Dendritic cell treated with granulocyte-macrophage colony-stimulating factor and Interleukin-4, amounts not matched to agents 40 ng/mL and 50 ng/mL, for 4 days (primary cell): ENCODE measurements at regions not wholly inside any gene's neighbourhood (a gene's known extent, or its start where the extent isn't known, plus 50 kb on each side); places are given as distances from the start of the nearest gene placed in this dataset.

Experiments
- H3K27ac Mint-ChIP-seq: one replicate; pipeline ENCODE4 v1.8.0; 2022; ENCODE audit warnings: mild to moderate bottlenecking, mixed read lengths
- H3K27me3 Mint-ChIP-seq: one replicate; pipeline ENCODE4 v1.8.0; 2022; ENCODE audit warnings: mild to moderate bottlenecking, mixed read lengths
- H3K36me3 Mint-ChIP-seq: one replicate; pipeline ENCODE4 v1.8.0; 2022; ENCODE audit warnings: low read depth, mixed read lengths
- H3K4me1 Mint-ChIP-seq: one replicate; pipeline ENCODE4 v1.8.0; 2022; ENCODE audit warnings: low read depth, mixed read lengths
- H3K4me3 Mint-ChIP-seq: one replicate; pipeline ENCODE4 v1.8.0; 2022; ENCODE audit warnings: mild to moderate bottlenecking, moderate library complexity, mixed read lengths
- H3K9me3 Mint-ChIP-seq: one replicate; pipeline ENCODE4 v1.8.0; 2022; ENCODE audit warnings: mixed read lengths
- intact Hi-C: fragments of 100-400 bp; cut with micrococcal nuclease; formaldehyde crosslinking; loops from one replicate; pipeline ENCODE4 v1.15.0; 2022

GRCh38 chr17:14776791-14777190 lies 475.9 kb downstream of the HS3ST3B1 start:
- Mint-ChIP-seq H3K36me3 (peaks cover 6% of the 10 kb centered on the region), H3K4me1 (peaks cover 38% of the 10 kb centered on the region), H3K4me3 (no peak overlapping the region), H3K9me3 (peaks cover 9% of the 10 kb centered on the region), H3K27ac (peak overlapping the region; percentile 61), H3K27me3 (no peaks in the 10 kb centered on the region)
- intact Hi-C loops = loop anchor here (5.0 kb wide), 1 partner anchor 39 kb away; no protein-coding TSS in a partner anchor

- Mint-ChIP-seq H3K27ac (no peak overlapping the region), H3K4me1 (peaks cover 41% of the 10 kb centered on the region), H3K9me3 (peaks cover 9% of the 10 kb centered on the region), H3K36me3 (peaks cover 6% of the 10 kb centered on the region), H3K4me3 (no peak overlapping the region), H3K27me3 (no peaks in the 10 kb centered on the region)
- intact Hi-C loops = loop anchor here (5.0 kb wide), 1 partner anchor 39 kb away; no protein-coding TSS in a partner anchor
These were observed 475.0 kb downstream of the HS3ST3B1 start for GRCh38 chr17:14775731-14776492.

- peaks cover 6% of the 10 kb centered on the region for H3K36me3 Mint-ChIP-seq
- no peak overlapping the region for H3K4me3 Mint-ChIP-seq
- intact Hi-C loops = loop anchor here (5.0 kb wide), 2 partner anchors 37 to 153 kb away; no protein-coding TSS in a partner anchor
- H3K4me1 Mint-ChIP-seq = peaks cover 52% of the 10 kb centered on the region
- no peaks in the 10 kb centered on the region for H3K27me3 Mint-ChIP-seq
- H3K9me3 Mint-ChIP-seq = peaks cover 9% of the 10 kb centered on the region
- no peak overlapping the region for H3K27ac Mint-ChIP-seq
These were observed 473.9 kb downstream of the HS3ST3B1 start for GRCh38 chr17:14774774-14775173.

- intact Hi-C loops = loop anchor here (5.0 kb wide), 1 partner anchor 155 kb away; no protein-coding TSS in a partner anchor
- H3K36me3 Mint-ChIP-seq = peaks cover 6% of the 10 kb centered on the region
- peaks cover 17% of the 10 kb centered on the region for H3K9me3 Mint-ChIP-seq
- H3K4me3 Mint-ChIP-seq = no peak overlapping the region
- no peaks in the 10 kb centered on the region for H3K27me3 Mint-ChIP-seq
- no peak overlapping the region for H3K27ac Mint-ChIP-seq
- H3K4me1 Mint-ChIP-seq = peaks cover 54% of the 10 kb centered on the region
These were observed 471.9 kb downstream of the HS3ST3B1 start for GRCh38 chr17:14772776-14773175.

GRCh38 chr17:14771543-14771942 lies 470.7 kb downstream of the HS3ST3B1 start:
- intact Hi-C loops = loop anchor here (5.0 kb wide), 1 partner anchor 156 kb away; no protein-coding TSS in a partner anchor
- no peak overlapping the region for H3K4me3 Mint-ChIP-seq
- no peak overlapping the region for H3K27ac Mint-ChIP-seq
- peaks cover 6% of the 10 kb centered on the region for H3K36me3 Mint-ChIP-seq
- H3K27me3 Mint-ChIP-seq = no peaks in the 10 kb centered on the region
- peaks cover 17% of the 10 kb centered on the region for H3K9me3 Mint-ChIP-seq
- H3K4me1 Mint-ChIP-seq = peaks cover 45% of the 10 kb centered on the region

- intact Hi-C loops = no loop called here
- H3K27ac Mint-ChIP-seq = no peak overlapping the region
These were observed 468.0 kb downstream of the HS3ST3B1 start for GRCh38 chr17:14768923-14769322.

GRCh38 chr17:14762736-14763479 lies 462.0 kb downstream of the HS3ST3B1 start:
- Mint-ChIP-seq H3K36me3 (no peaks in the 10 kb centered on the region), H3K27ac (no peak overlapping the region), H3K9me3 (no peaks in the 10 kb centered on the region), H3K27me3 (no peaks in the 10 kb centered on the region), H3K4me3 (no peak overlapping the region), H3K4me1 (peaks cover 12% of the 10 kb centered on the region)
- intact Hi-C loops = no loop called here

More at GRCh38 chr17:14768923-14769322, 468.0 kb downstream of the HS3ST3B1 start:
- H3K4me3 Mint-ChIP-seq = no peak overlapping the region
- no peaks in the 10 kb centered on the region for H3K27me3 Mint-ChIP-seq
- H3K9me3 Mint-ChIP-seq = peaks cover 8% of the 10 kb centered on the region
- peaks cover 34% of the 10 kb centered on the region for H3K4me1 Mint-ChIP-seq
- no peaks in the 10 kb centered on the region for H3K36me3 Mint-ChIP-seq

- Mint-ChIP-seq H3K4me3 (no peak overlapping the region), H3K9me3 (no peaks in the 10 kb centered on the region), H3K36me3 (no peaks in the 10 kb centered on the region), H3K27ac (no peak overlapping the region), H3K27me3 (no peaks in the 10 kb centered on the region), H3K4me1 (peaks cover 12% of the 10 kb centered on the region)
- intact Hi-C loops = no loop called here
These were observed 460.0 kb downstream of the HS3ST3B1 start for GRCh38 chr17:14760719-14761411.

- no peak overlapping the region for H3K27ac Mint-ChIP-seq
- H3K4me1 Mint-ChIP-seq = peaks cover 12% of the 10 kb centered on the region
- no peak overlapping the region for H3K4me3 Mint-ChIP-seq
- intact Hi-C loops = no loop called here
- H3K9me3 Mint-ChIP-seq = no peaks in the 10 kb centered on the region
- H3K27me3 Mint-ChIP-seq = no peaks in the 10 kb centered on the region
- H3K36me3 Mint-ChIP-seq = no peaks in the 10 kb centered on the region
These were observed 459.3 kb downstream of the HS3ST3B1 start for GRCh38 chr17:14760212-14760611.

GRCh38 chr17:14759325-14759724 lies 458.4 kb downstream of the HS3ST3B1 start:
- intact Hi-C loops = no loop called here
- H3K36me3 Mint-ChIP-seq = no peaks in the 10 kb centered on the region
- H3K4me3 Mint-ChIP-seq = no peak overlapping the region
- H3K27ac Mint-ChIP-seq = no peak overlapping the region
- H3K9me3 Mint-ChIP-seq = no peaks in the 10 kb centered on the region
- H3K27me3 Mint-ChIP-seq = no peaks in the 10 kb centered on the region
- peaks cover 12% of the 10 kb centered on the region for H3K4me1 Mint-ChIP-seq

- Mint-ChIP-seq H3K27me3 (no peaks in the 10 kb centered on the region), H3K4me1 (peaks cover 5% of the 10 kb centered on the region), H3K4me3 (no peak overlapping the region), H3K36me3 (no peaks in the 10 kb centered on the region), H3K9me3 (no peaks in the 10 kb centered on the region), H3K27ac (no peak overlapping the region)
- intact Hi-C loops = no loop called here
These were observed 455.6 kb downstream of the HS3ST3B1 start for GRCh38 chr17:14756479-14756878.

GRCh38 chr17:14755002-14755401 lies 454.1 kb downstream of the HS3ST3B1 start:
- H3K27me3 Mint-ChIP-seq = no peaks in the 10 kb centered on the region
- no peak overlapping the region for H3K27ac Mint-ChIP-seq
- no peaks in the 10 kb centered on the region for H3K9me3 Mint-ChIP-seq
- H3K36me3 Mint-ChIP-seq = no peaks in the 10 kb centered on the region
- no peak overlapping the region for H3K4me3 Mint-ChIP-seq
- peaks cover 5% of the 10 kb centered on the region for H3K4me1 Mint-ChIP-seq
- intact Hi-C loops = no loop called here

- H3K9me3 Mint-ChIP-seq = no peaks in the 10 kb centered on the region
- intact Hi-C loops = no loop called here
- H3K4me3 Mint-ChIP-seq = no peak overlapping the region
- H3K36me3 Mint-ChIP-seq = no peaks in the 10 kb centered on the region
- H3K27ac Mint-ChIP-seq = no peak overlapping the region
- H3K27me3 Mint-ChIP-seq = no peaks in the 10 kb centered on the region
- peaks cover 11% of the 10 kb centered on the region for H3K4me1 Mint-ChIP-seq
These were observed 452.5 kb downstream of the HS3ST3B1 start for GRCh38 chr17:14753383-14753782.

- Mint-ChIP-seq H3K9me3 (no peaks in the 10 kb centered on the region), H3K27me3 (no peaks in the 10 kb centered on the region), H3K4me3 (no peak overlapping the region), H3K4me1 (peaks cover 25% of the 10 kb centered on the region), H3K27ac (no peak overlapping the region), H3K36me3 (no peaks in the 10 kb centered on the region)
- intact Hi-C loops = no loop called here
These were observed 451.1 kb downstream of the HS3ST3B1 start for GRCh38 chr17:14752011-14752410.
